Heart left ventricle (tissue), 16 donors: ENCODE measurements at regions not wholly inside any gene's neighbourhood (a gene's known extent, or its start where the extent isn't known, plus 50 kb on each side); places are given as distances from the start of the nearest gene placed in this dataset.

ENCODE experiments used
- ATAC-seq, 4 donors: fragments of 200-7000 bp; cut with Tn5 transposase; one replicate each; pipeline ENCODE4 v1.9.1; 2020 to 2022; ENCODE audit warnings: moderate library complexity in 4 of 4, mild to moderate bottlenecking in 3 of 4, moderate number of reproducible peaks in 1 of 4
- DNase-seq, 5 donors: peaks; one replicate each; pipeline ENCODE4 v3.0.0-alpha.2; 2020
- H3K27ac ChIP-seq, 12 donors: fragments of 200-600 bp; sonication (generic) in 4 of 12; one replicate each; pipeline versions ENCODE4 v1.5.0 to v1.8.0; 2016 to 2022; ENCODE audit warnings: mild to moderate bottlenecking in 2 of 12
- H3K27me3 ChIP-seq, 9 donors: fragments of 200-600 bp; sonication (generic) in 2 of 9; one replicate each; pipeline versions ENCODE4 v1.5.1 to v1.8.0; 2016 to 2022; ENCODE audit warnings: mild to moderate bottlenecking in 3 of 9
- H3K36me3 ChIP-seq, 9 donors: fragments of 200-600 bp; sonication (generic) in 2 of 9; one replicate each; pipeline versions ENCODE4 v1.5.0 to v1.8.0; 2018 to 2022; ENCODE audit warnings: mild to moderate bottlenecking in 2 of 9
- H3K4me1 ChIP-seq, 12 donors: fragments of 200-600 bp; sonication (generic) in 4 of 12; one replicate each; pipeline versions ENCODE4 v1.5.0 to v1.8.0; 2016 to 2022; ENCODE audit warnings: mild to moderate bottlenecking in 3 of 12
- H3K4me3 ChIP-seq, 12 donors: fragments of 200-600 bp; sonication (generic) in 4 of 12; one replicate each; pipeline versions ENCODE4 v1.5.0 to v1.8.0; 2017 to 2022; ENCODE audit warnings: mild to moderate bottlenecking in 9 of 12, moderate library complexity in 4 of 12
- H3K9me3 ChIP-seq, 12 donors: fragments of 200-600 bp; sonication (generic) in 4 of 12; one replicate each; pipeline versions ENCODE4 v1.5.0 to v1.8.0; 2016 to 2022; ENCODE audit warnings: mild to moderate bottlenecking in 1 of 12
- POLR2A ChIP-seq, 2 donors: fragments of 450-650 bp; IDR thresholded peaks; one replicate each; pipeline ENCODE4 v1.6.1; 2017; ENCODE audit warnings: antibody characterized with exemption in 2 of 2, mild to moderate bottlenecking in 2 of 2, moderate library complexity in 2 of 2
- WGBS, 4 donors: extraction: QIAGEN DNeasy Blood & Tissue Kit in 2 of 4; methylation state at CpG; one replicate each; pipeline versions ENCODE4 v1.1.5 to v1.1.7; 2013 to 2018; 5-methylcytosine and 5-hydroxymethylcytosine counted together
- intact Hi-C, 10 donors: fragments of 100-400 bp; cut with DNase I; formaldehyde crosslinking; loops; one replicate each; pipeline versions ENCODE4 v1.11.1 to v1.14.2; 2022
- TF ChIP-seq, protein P1 (sequence below), 12 donors: fragments of 200-600 bp; sonication (generic) in 4 of 12; IDR thresholded peaks; one replicate each; pipeline versions ENCODE4 v1.5.0 to v1.8.0; 2018 to 2022; ENCODE audit warnings: antibody characterized with exemption in 12 of 12, mild to moderate bottlenecking in 5 of 12
- donor health status: ischemic (EF 13 %, LVEDD 7.1; RV severe dilation, severe dysfunction).
- donor health status: healthy with polysubstance abuse.
- donor health status: DM: no; HTN: yes; CAD: no.
- donor health status: DM: no; HTN: no; CAD: no.
- donor health status: ischemic (EF 25% LVEDD 6.9; RV normal size, moderate dysfunction).
- donor health status: ischemic (EF 25% LVEDD 5.7; RV mildly dilated, moderate dysfunction).
- donor health status: healthy.
- donor health status: DM: yes; HTN: yes; CAD: no.
- donor health status: ischemic (EF 35%, LVEDD 5.7; RV mildly dilated, moderate dysfunction).
- donor health status: nonischemic (EF 11% LVEDD 7.7; RV severe dilation, severe dysfunction).
- donor health status: DM: yes; HTN: yes; CAD: no.
- donor health status: PGD.
- donor health status: ischemic (EF 29% LVEDD 5.4; RV normal size, mild dysfunction).
- donor health status: nonischemic (EF 23%, LVEDD 6.1; RV moderate dilation, normal function).

DNA sequence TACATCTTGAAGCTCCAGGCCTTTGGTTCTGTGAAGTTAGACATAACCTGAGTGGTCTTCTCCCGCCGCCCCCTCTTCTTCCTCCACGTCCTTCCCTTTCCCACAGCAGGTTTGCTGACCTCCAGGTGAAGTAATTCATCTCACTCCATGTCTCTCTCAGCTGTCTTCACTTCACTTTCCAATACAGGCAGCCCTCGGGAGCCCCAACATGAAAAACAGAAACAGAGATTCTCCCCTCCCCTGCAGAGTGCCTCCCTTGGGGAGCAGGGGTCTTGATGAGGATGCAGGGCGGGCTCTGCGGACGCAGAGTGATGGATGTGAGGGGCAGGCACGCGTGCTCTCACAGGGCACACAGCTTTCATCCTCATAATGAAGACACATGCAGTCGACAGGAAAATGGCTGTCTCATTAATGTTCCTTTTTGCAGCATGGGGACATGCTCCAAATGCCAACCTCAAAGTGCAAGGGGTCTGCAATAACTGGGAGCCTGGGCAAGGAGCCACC is 95.6 kb downstream of the GPAM start:
- WGBS, 4 donors, result 72 to 93% (median 83%) methylated on average over 9 to 10 of the region's 10 CpGs
- DNase-seq, result peak in 1 of 5 donors; percentile 45
- H3K36me3 ChIP-seq, result no peaks in the 10 kb centered on the region
- H3K27me3 ChIP-seq, result no peaks in the 10 kb centered on the region
- no peaks in the 10 kb centered on the region for H3K9me3 ChIP-seq
- H3K4me3 ChIP-seq, result no peak overlapping the region
- ATAC-seq, result no peak
- no peak overlapping the region for H3K27ac ChIP-seq
- peaks cover 0 to 4% (median 0%) of the 10 kb centered on the region in 12 donors for H3K4me1 ChIP-seq
- intact Hi-C loops, result no loop called here
- TF ChIP-seq, protein P1, sequence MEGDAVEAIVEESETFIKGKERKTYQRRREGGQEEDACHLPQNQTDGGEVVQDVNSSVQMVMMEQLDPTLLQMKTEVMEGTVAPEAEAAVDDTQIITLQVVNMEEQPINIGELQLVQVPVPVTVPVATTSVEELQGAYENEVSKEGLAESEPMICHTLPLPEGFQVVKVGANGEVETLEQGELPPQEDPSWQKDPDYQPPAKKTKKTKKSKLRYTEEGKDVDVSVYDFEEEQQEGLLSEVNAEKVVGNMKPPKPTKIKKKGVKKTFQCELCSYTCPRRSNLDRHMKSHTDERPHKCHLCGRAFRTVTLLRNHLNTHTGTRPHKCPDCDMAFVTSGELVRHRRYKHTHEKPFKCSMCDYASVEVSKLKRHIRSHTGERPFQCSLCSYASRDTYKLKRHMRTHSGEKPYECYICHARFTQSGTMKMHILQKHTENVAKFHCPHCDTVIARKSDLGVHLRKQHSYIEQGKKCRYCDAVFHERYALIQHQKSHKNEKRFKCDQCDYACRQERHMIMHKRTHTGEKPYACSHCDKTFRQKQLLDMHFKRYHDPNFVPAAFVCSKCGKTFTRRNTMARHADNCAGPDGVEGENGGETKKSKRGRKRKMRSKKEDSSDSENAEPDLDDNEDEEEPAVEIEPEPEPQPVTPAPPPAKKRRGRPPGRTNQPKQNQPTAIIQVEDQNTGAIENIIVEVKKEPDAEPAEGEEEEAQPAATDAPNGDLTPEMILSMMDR (IDR thresholded peaks at IDR 0.05), result no peak
- no peak for TF ChIP-seq POLR2A (IDR thresholded peaks at IDR 0.05)

DNA sequence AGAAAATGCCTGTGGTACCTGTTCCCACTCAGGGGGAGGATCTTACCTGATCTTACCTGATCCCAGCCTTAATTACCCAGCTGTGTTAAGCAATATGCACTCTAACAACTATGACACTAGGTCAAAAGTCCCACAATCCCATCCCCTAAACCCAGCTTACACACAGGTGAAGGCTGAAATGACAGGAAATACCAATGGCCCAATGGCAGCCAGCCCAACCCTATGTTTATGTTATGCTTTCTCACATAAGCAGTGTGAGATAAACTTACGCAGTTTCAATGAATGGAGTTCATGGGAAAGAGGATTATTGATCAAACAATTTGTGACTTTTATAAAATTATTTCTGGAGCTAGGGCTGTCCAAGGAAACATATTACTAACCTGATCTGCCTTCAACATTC is 91.9 kb downstream of the GPAM start:
- Histone ChIP-seq H3K4me1 (no peaks in the 10 kb centered on the region), H3K36me3 (no peaks in the 10 kb centered on the region), H3K27me3 (no peaks in the 10 kb centered on the region), H3K27ac (no peak overlapping the region), H3K4me3 (no peak overlapping the region), H3K9me3 (no peaks in the 10 kb centered on the region)
- no peak for DNase-seq
- intact Hi-C loops, result no loop called here
- WGBS, 4 donors, result 82 to 96% (median 86%) methylated on average over 1 of the region's 1 CpG
- ATAC-seq, result no peak
- no peak for TF ChIP-seq POLR2A (IDR thresholded peaks at IDR 0.05)
- TF ChIP-seq, protein P1 (IDR thresholded peaks at IDR 0.05), result no peak

DNA sequence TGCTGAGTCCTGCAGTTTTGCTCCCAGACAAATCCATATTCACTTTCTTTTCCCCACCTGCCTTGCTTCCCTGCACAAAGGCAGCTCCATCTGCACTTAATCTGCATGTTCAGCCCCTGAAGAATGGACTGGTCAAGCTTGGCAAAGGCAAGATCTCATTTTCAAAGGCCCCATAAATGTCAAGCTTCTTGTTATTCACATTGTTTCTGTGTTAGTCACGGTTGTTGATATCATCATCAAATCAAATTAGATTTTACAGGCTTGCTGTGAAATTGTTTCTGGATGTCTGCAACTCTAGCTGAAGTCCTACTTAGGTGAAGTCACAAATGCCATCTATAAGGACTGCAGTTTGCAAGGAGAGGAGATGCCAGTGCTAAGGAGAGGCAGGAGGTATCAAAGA is 91.0 kb downstream of the GPAM start:
- 63 to 80% (median 73%) methylated on average over 1 of the region's 1 CpG for WGBS, 4 donors
- H3K4me3 ChIP-seq, result no peak overlapping the region

DNA sequence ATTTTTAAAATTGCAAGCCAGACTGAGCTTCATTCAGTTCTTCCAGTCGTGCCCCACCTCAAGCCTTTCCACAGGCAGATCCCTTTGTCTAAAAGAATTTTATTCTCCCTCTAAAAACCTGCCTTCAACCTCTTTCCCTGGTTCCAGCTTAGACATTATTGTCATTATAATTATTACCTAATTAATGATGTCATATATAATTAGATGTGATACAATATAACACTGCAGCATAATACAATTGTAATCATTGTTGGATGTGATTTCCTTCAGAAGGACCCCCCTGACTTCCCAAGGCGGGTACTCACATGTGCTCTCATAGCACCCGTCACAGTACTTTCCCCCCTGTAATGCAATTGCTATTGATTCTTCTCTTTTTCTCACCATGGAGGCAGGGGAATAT is 88.6 kb downstream of the GPAM start:
- TF ChIP-seq, protein P1 (IDR thresholded peaks at IDR 0.05), result no peak
- no peak for DNase-seq
- WGBS, 4 donors, result 68 to 88% (median 76%) methylated on average over 3 of the region's 3 CpGs
- Histone ChIP-seq H3K27me3 (no peaks in the 10 kb centered on the region), H3K36me3 (no peaks in the 10 kb centered on the region), H3K27ac (no peak overlapping the region), H3K4me3 (no peak overlapping the region), H3K4me1 (no peaks in the 10 kb centered on the region), H3K9me3 (no peaks in the 10 kb centered on the region)
- intact Hi-C loops, result no loop called here
- ATAC-seq, result no peak

More for the DNA sequence above, 91.0 kb downstream of the GPAM start:
- Histone ChIP-seq H3K27ac (no peak overlapping the region), H3K9me3 (no peaks in the 10 kb centered on the region), H3K4me1 (no peaks in the 10 kb centered on the region), H3K27me3 (no peaks in the 10 kb centered on the region), H3K36me3 (no peaks in the 10 kb centered on the region)
- DNase-seq (no peak), ATAC-seq (no peak)
- intact Hi-C loops, result no loop called here
- TF ChIP-seq POLR2A (IDR thresholded peaks at IDR 0.05), result no peak
- TF ChIP-seq, protein P1 (IDR thresholded peaks at IDR 0.05), result no peak
